GM21515 (cell line): ENCODE measurements at regions not wholly inside any gene's neighbourhood (a gene's known extent, or its start where the extent isn't known, plus 50 kb on each side); places are given as distances from the start of the nearest gene placed in this dataset.
"Not testable (repeated sequence)": the region's sequence is repeated elsewhere in the genome, so short reads cannot be mapped to it uniquely, and the experiment has no call there.

Experiments
- ATAC-seq: cut with Tn5 transposase; IDR thresholded peaks from one replicate; pipeline ENCODE4 v1.9.1; 2021; ENCODE audit not compliant: unreplicated experiment

- ATAC-seq, result no peak
These were observed 238.1 kb downstream of the OLFM4 start for GRCh38 chr13:53266757-53267156.

- no peak for ATAC-seq
These were observed 241.0 kb downstream of the OLFM4 start for GRCh38 chr13:53269634-53270033.

DNA sequence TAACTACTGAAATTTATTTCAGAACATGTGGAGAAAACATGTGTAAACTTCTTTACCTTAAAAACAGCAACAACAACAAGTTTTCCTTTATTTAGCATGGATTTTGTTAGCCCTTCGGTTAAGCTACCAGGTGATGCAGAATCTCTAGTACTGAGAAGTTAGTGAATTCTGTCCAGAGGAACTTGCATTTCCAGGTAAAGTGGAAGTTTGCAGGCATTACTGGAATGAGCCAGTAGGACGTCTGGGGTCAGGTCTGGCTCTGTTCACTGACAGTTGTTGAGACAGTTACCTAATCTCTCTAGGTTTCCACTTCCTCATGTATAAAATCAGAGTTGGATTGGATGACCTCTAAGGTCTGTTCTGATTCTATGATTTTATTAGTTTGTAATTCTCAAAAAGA is 244.3 kb downstream of the OLFM4 start:
- ATAC-seq, result no peak

DNA sequence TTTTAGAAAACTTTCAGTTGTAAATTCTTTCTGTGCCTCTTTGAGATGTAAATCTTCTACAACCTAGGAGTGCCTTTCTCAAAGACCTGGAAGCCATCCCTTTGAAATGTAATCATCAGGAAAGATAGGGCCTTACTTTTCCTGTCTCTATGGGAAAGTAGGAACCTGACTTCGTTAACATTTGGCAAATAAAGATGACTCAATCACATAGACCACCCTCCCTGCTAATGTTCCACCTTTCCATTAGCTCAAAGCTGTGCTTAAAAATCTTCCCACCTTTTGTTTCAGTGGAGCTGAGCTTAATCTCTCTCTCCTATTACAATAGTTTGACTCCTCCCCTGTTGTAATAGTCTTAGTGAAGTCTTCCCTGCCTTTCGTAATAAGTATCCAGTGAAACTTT is 247.7 kb downstream of the OLFM4 start:
- no peak for ATAC-seq

DNA sequence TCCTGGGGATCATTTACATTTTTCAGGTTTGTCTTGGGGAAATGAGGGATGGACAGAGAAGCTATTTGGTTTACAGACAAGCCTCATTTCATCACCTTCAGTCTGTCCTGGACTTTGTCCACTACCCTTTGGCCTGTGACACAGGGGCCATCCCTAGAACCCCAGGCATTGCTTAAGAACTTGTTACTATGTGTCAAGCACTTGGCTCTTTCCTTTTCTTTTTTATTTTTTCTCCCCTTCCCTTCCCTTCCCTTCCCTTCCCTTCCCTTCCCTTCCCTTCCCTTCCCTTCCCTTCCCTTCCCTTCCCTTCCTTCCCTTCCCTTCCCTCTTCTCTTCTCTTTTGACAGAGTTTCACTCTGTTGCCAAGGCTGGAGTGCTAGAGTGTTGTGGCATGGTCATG is 253.1 kb downstream of the OLFM4 start:
- no peak for ATAC-seq

DNA sequence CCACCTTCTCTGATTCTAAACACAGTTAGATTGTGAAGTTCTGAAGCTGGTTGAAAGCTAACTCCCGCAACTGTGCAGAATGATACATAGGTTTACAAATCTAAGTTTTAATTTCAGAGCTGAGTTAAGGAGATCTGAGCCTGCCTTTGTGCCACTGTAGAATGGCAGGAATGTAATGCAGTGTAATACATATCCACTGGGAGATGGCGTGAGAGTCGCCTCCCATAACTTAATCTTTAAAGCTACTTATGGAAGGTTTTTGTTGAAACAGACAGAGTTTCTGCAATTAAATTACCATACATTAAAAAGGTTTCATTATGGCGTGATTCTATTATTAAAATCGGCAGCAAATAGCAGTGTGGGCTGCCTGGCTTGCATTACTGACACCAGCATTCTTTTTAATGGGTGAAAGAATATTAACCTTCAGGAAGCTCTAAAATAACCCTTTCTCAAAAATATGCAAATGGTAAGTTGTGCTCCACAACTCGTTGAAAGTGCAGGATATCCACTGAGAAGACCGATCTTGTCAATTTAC is 257.4 kb downstream of the OLFM4 start:
- ATAC-seq, result no peak

DNA sequence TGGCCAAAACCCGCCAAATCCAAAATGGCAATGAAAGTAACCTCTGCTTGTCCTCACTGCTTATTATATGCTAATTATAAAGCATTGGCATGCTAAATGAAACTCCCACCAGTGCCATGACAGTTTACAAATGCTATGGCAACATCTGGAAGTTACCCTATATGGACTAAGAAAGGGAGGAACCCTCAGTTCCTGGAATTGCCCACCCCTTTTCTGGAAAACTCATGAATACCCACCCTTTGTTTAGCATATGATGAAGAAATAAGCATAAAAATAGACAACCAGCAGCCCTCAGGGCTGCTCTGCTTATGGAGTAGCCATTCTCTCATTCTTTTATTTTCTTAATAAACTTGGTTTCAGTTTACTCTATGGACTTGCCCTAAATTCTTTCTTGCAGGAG is 269.8 kb downstream of the OLFM4 start:
- ATAC-seq, result no peak

- ATAC-seq, result no peak
These were observed 272.8 kb downstream of the OLFM4 start for GRCh38 chr13:53301449-53301848.

GRCh38 chr13:53305419-53305818 is 276.8 kb downstream of the OLFM4 start:
- ATAC-seq, result not testable (repeated sequence)

GRCh38 chr13:53310786-53311185 is 282.2 kb downstream of the OLFM4 start:
- no peak for ATAC-seq

- no peak for ATAC-seq
These were observed 282.9 kb downstream of the OLFM4 start for GRCh38 chr13:53311561-53311960.

DNA sequence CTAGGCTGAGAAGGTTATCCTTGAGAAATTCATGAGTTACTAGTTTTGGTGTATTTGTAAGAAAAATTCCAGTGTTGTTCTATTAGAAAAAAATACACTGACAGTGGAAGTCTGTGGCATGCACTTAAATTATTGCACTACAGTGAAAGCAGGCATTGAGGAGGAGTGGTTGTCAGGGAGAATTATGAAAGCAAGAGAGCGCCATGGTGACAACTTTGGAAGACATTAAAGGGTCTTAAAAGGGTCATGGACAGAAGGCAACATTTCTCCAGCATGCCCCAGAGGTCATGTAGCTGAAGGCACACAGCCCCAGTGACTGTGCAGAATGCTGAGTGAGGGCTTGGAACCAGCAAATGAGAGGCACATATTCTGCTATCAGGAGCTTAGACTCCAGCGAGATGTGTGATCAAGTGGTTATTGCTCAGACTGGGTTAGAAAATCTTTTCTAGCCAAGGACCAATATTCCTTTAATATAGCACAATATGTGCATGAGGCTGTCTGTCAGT is 292.7 kb downstream of the OLFM4 start:
- ATAC-seq, result no peak

GRCh38 chr13:53324656-53325055 is 296.0 kb downstream of the OLFM4 start:
- no peak for ATAC-seq

GRCh38 chr13:53326716-53327115 is 298.1 kb downstream of the OLFM4 start:
- no peak for ATAC-seq

DNA sequence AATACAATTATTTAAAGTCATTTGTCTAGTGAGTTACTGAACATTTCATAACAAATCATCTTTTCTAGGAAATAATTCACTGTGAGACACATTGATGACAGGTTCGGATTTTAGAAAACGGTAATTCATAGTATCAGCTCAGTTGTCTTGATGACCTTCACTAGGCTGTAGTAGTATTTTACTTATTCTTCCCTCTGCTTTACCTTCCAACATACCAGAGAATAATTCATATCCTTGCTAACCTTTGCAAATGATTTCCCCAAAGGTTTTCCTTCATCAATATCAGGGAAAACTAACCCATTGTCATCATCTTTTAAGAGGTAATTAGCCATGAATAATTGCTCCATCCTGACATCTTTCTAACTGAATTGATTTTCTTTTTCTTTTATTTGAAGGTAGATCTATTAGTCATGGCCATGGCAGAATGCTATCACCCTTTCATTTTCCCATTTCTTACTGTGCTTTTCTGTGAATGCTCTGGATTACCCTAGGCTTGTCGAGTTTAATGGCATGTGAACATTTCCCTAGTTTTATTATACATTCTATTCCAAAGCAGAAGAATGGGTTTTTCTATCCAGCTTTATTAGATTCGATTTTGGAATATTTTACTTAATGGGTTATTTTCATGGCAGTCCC is 299.2 kb downstream of the OLFM4 start:
- ATAC-seq, result no peak

- no peak for ATAC-seq
These were observed 308.0 kb downstream of the OLFM4 start for GRCh38 chr13:53336441-53337160.

DNA sequence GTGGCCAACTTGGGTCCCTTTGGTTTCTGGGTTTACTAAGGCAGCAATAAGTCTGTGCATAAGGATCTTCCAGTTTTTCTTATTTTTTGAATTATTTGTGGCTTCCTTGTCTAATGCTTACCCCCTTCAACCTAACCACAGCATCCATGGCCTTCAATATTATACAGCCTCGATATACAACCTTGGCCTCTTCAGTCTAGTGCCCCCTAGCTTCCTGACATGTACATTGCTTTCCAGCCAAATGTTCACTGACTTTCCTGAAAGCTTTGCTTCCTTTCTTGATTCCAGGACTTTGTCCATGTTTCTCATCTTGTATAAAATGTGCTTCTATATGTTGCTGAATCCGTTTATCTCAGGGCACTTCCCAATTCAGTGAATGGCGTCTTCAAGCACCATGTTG is 310.1 kb downstream of the OLFM4 start:
- ATAC-seq, result no peak

- ATAC-seq, result no peak
These were observed 312.0 kb downstream of the OLFM4 start for GRCh38 chr13:53340505-53341143.

DNA sequence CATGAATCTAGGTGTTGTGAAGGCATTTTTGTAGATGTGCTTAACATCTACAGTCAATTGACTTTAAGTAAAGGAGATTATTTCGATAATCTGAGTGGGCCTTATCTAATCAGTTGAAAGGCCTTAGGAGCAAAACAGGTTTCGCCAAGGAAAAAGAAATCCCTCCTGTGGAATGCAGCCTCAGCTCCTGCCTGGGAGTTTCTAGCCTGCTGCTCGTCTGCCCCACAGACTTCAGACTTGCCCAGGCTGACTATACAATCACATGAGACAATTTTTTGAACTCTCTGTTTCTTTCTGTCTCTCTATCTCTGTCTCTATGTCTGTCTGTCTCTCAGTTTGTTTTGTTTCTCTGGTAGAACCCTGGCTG is 312.5 kb downstream of the OLFM4 start:
- no peak for ATAC-seq

- ATAC-seq, result no peak
These were observed 314.2 kb downstream of the OLFM4 start for GRCh38 chr13:53342623-53343360.

GRCh38 chr13:53343361-53343744 is 314.7 kb downstream of the OLFM4 start:
- no peak for ATAC-seq
